ENCODE measurements at regions not wholly inside any gene's neighbourhood (a gene's known extent, or its start where the extent isn't known, plus 50 kb on each side); places are given as distances from the start of the nearest gene placed in this dataset.

DNA sequence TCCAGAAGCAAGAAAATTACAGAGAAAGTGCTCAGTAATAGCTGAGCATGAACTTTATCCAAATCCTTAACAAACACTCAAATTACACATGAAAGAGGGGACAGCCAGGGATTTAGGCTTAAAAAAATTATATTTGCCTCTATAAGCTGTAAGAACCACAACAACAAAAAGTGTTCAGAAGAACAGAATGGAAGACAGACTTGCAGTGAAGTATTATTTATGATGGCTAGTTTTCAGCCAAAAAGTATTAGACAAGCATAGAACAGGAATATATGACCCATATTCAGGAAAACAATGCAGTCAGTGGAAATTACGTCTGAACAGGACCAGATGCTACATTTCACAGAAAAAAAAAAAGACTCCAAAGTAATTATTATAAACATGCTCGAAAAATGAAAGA, 1246.3 kb downstream of the NCAM2 start:
- FAIRE-seq (no peak), DNase-seq (no peak)
- Histone ChIP-seq H3K4me1 (ENCODE audit: control insufficient read depth in 3 of 3, insufficient read depth in 2 of 3, low read depth in 1 of 3, low read length in 2 of 3) (no peaks in the 10 kb centered on the region), H3K9me3 (ENCODE audit: control insufficient read depth in 2 of 2, insufficient read depth in 1 of 2, low read depth in 1 of 2, low read length in 1 of 2) (no peaks in the 10 kb centered on the region), H3K4me3 (ENCODE audit: low read depth in 1 of 3, low read length in 3 of 3) (no peak overlapping the region), H3K27me3 (ENCODE audit: control insufficient read depth in 3 of 3, insufficient read depth in 3 of 3, low read length in 3 of 3) (no peaks in the 10 kb centered on the region), H3K36me3 (ENCODE audit: control insufficient read depth in 3 of 3, insufficient read depth in 2 of 3, low read depth in 1 of 3, low read length in 3 of 3) (no peaks in the 10 kb centered on the region), H3K27ac (ENCODE audit: low read depth in 1 of 3, low read length in 2 of 3) (no peak overlapping the region)
- 49 to 74% (median 53%) methylated on average over 2 of the region's 2 CpGs for WGBS, 3 donors

DNA sequence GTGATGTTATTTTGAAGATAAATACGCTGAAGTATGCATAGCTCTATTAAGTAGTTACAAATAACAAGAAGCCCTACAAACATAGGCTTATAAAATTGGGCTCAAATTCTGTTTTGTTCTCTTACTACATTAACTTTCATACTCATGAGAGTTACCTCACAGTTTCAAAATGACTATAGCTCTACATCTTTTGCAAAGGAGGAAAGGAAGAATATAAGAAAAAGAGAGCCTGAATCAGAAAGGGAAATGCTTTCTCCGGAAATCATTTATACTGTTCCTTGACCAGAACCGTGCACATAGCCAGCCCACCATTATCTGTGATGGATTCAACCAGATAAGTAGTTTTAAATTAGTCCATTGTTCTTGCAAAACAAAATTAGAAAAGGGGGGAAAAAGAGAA, 1252.1 kb downstream of the NCAM2 start:
- FAIRE-seq = no peak
- 72 to 81% (median 77%) methylated on average over 3 of the region's 3 CpGs for WGBS, 3 donors

GRCh38 chr21:22253761-22254160, 1255.6 kb downstream of the NCAM2 start:
- Histone ChIP-seq H3K27ac (ENCODE audit: low read depth in 1 of 3, low read length in 2 of 3) (no peak overlapping the region), H3K36me3 (ENCODE audit: control insufficient read depth in 3 of 3, insufficient read depth in 2 of 3, low read depth in 1 of 3, low read length in 3 of 3) (no peaks in the 10 kb centered on the region), H3K27me3 (ENCODE audit: control insufficient read depth in 3 of 3, insufficient read depth in 3 of 3, low read length in 3 of 3) (no peaks in the 10 kb centered on the region), H3K4me3 (ENCODE audit: low read depth in 1 of 3, low read length in 3 of 3) (no peak overlapping the region), H3K9me3 (ENCODE audit: control insufficient read depth in 2 of 2, insufficient read depth in 1 of 2, low read depth in 1 of 2, low read length in 1 of 2) (no peaks in the 10 kb centered on the region), H3K4me1 (ENCODE audit: control insufficient read depth in 3 of 3, insufficient read depth in 2 of 3, low read depth in 1 of 3, low read length in 2 of 3) (no peaks in the 10 kb centered on the region)
- no peak for FAIRE-seq
- DNase-seq = no peak
- 64 to 79% (median 69%) methylated on average over 2 of the region's 2 CpGs for WGBS, 3 donors

More for the DNA sequence above, 1252.1 kb downstream of the NCAM2 start:
- Histone ChIP-seq H3K36me3 (ENCODE audit: control insufficient read depth in 3 of 3, insufficient read depth in 2 of 3, low read depth in 1 of 3, low read length in 3 of 3) (no peaks in the 10 kb centered on the region), H3K27ac (ENCODE audit: low read depth in 1 of 3, low read length in 2 of 3) (no peak overlapping the region), H3K4me1 (ENCODE audit: control insufficient read depth in 3 of 3, insufficient read depth in 2 of 3, low read depth in 1 of 3, low read length in 2 of 3) (no peaks in the 10 kb centered on the region), H3K9me3 (ENCODE audit: control insufficient read depth in 2 of 2, insufficient read depth in 1 of 2, low read depth in 1 of 2, low read length in 1 of 2) (no peaks in the 10 kb centered on the region), H3K27me3 (ENCODE audit: control insufficient read depth in 3 of 3, insufficient read depth in 3 of 3, low read length in 3 of 3) (no peaks in the 10 kb centered on the region), H3K4me3 (ENCODE audit: low read depth in 1 of 3, low read length in 3 of 3) (no peak overlapping the region)
- no peak for DNase-seq

GRCh38 chr21:22258821-22259220, 1260.6 kb downstream of the NCAM2 start:
- DNase-seq (no peak), FAIRE-seq (no peak)
- H3K9me3 ChIP-seq (ENCODE audit: control insufficient read depth in 2 of 2, insufficient read depth in 1 of 2, low read depth in 1 of 2, low read length in 1 of 2) = no peaks in the 10 kb centered on the region
- no peak overlapping the region for H3K27ac ChIP-seq (ENCODE audit: low read depth in 1 of 3, low read length in 2 of 3)
- no peaks in the 10 kb centered on the region for H3K27me3 ChIP-seq (ENCODE audit: control insufficient read depth in 3 of 3, insufficient read depth in 3 of 3, low read length in 3 of 3)
- 83 to 91% (median 85%) methylated on average over 1 of the region's 1 CpG for WGBS, 3 donors
- H3K4me1 ChIP-seq (ENCODE audit: control insufficient read depth in 3 of 3, insufficient read depth in 2 of 3, low read depth in 1 of 3, low read length in 2 of 3) = no peaks in the 10 kb centered on the region
- H3K36me3 ChIP-seq (ENCODE audit: control insufficient read depth in 3 of 3, insufficient read depth in 2 of 3, low read depth in 1 of 3, low read length in 3 of 3) = no peaks in the 10 kb centered on the region
- no peak overlapping the region for H3K4me3 ChIP-seq (ENCODE audit: low read depth in 1 of 3, low read length in 3 of 3)

- no peak overlapping the region for H3K4me3 ChIP-seq (ENCODE audit: low read depth in 1 of 3, low read length in 3 of 3)
- H3K9me3 ChIP-seq (ENCODE audit: control insufficient read depth in 2 of 2, insufficient read depth in 1 of 2, low read depth in 1 of 2, low read length in 1 of 2) = no peaks in the 10 kb centered on the region
- FAIRE-seq (no peak), DNase-seq (no peak)
- no peaks in the 10 kb centered on the region for H3K36me3 ChIP-seq (ENCODE audit: control insufficient read depth in 3 of 3, insufficient read depth in 2 of 3, low read depth in 1 of 3, low read length in 3 of 3)
- no peaks in the 10 kb centered on the region for H3K27me3 ChIP-seq (ENCODE audit: control insufficient read depth in 3 of 3, insufficient read depth in 3 of 3, low read length in 3 of 3)
- H3K27ac ChIP-seq (ENCODE audit: low read depth in 1 of 3, low read length in 2 of 3) = no peak overlapping the region
- WGBS, 3 donors = 88 to 92% (median 91%) methylated on average over 2 of the region's 2 CpGs
- no peaks in the 10 kb centered on the region for H3K4me1 ChIP-seq (ENCODE audit: control insufficient read depth in 3 of 3, insufficient read depth in 2 of 3, low read depth in 1 of 3, low read length in 2 of 3)
Measured at GRCh38 chr21:22260274-22260673, 1262.1 kb downstream of the NCAM2 start.

DNA sequence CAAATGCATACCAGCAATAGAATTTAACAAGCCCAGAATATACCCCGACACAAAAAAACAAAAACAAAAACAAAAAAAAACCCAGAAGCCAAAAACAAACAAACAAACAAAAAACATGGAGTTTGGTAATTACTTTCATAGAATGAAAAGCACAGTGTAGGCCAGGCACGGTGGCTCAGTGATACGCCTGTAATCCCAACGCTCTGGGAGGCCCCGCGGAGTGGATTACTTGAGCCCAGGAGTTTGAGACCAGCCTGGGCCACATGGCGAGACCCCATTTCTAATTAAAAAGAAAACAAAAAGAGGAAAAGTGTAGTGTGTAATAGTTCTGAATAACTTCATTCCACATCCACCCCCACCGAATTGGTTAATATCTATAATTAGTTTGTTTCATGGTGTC, 1265.7 kb downstream of the NCAM2 start:
- FAIRE-seq = no peak
- WGBS, 3 donors = 93 to 94% (median 93%) methylated on average over 8 of the region's 8 CpGs
- H3K4me3 ChIP-seq (ENCODE audit: low read depth in 1 of 3, low read length in 3 of 3) = no peak overlapping the region

GRCh38 chr21:22277341-22277740, 1279.1 kb downstream of the NCAM2 start:
- no peaks in the 10 kb centered on the region for H3K27me3 ChIP-seq (ENCODE audit: control insufficient read depth in 3 of 3, insufficient read depth in 3 of 3, low read length in 3 of 3)
- H3K27ac ChIP-seq (ENCODE audit: low read depth in 1 of 3, low read length in 2 of 3) = no peak overlapping the region
- H3K4me3 ChIP-seq (ENCODE audit: low read depth in 1 of 3, low read length in 3 of 3) = no peak overlapping the region
- FAIRE-seq = no peak
- no peak for DNase-seq
- no peaks in the 10 kb centered on the region for H3K4me1 ChIP-seq (ENCODE audit: control insufficient read depth in 3 of 3, insufficient read depth in 2 of 3, low read depth in 1 of 3, low read length in 2 of 3)
- H3K9me3 ChIP-seq (ENCODE audit: control insufficient read depth in 2 of 2, insufficient read depth in 1 of 2, low read depth in 1 of 2, low read length in 1 of 2) = no peaks in the 10 kb centered on the region
- no peaks in the 10 kb centered on the region for H3K36me3 ChIP-seq (ENCODE audit: control insufficient read depth in 3 of 3, insufficient read depth in 2 of 3, low read depth in 1 of 3, low read length in 3 of 3)
- WGBS, 3 donors = 74 to 88% (median 84%) methylated on average over 2 of the region's 2 CpGs

More for the DNA sequence above, 1265.7 kb downstream of the NCAM2 start:
- DNase-seq = no peak
- Histone ChIP-seq H3K36me3 (ENCODE audit: control insufficient read depth in 3 of 3, insufficient read depth in 2 of 3, low read depth in 1 of 3, low read length in 3 of 3) (no peaks in the 10 kb centered on the region), H3K27me3 (ENCODE audit: control insufficient read depth in 3 of 3, insufficient read depth in 3 of 3, low read length in 3 of 3) (no peaks in the 10 kb centered on the region), H3K4me1 (ENCODE audit: control insufficient read depth in 3 of 3, insufficient read depth in 2 of 3, low read depth in 1 of 3, low read length in 2 of 3) (no peaks in the 10 kb centered on the region), H3K9me3 (ENCODE audit: control insufficient read depth in 2 of 2, insufficient read depth in 1 of 2, low read depth in 1 of 2, low read length in 1 of 2) (no peaks in the 10 kb centered on the region), H3K27ac (ENCODE audit: low read depth in 1 of 3, low read length in 2 of 3) (no peak overlapping the region)

GRCh38 chr21:22278366-22278765, 1280.2 kb downstream of the NCAM2 start:
- H3K36me3 ChIP-seq (ENCODE audit: control insufficient read depth in 3 of 3, insufficient read depth in 2 of 3, low read depth in 1 of 3, low read length in 3 of 3) = no peaks in the 10 kb centered on the region
- no peaks in the 10 kb centered on the region for H3K4me1 ChIP-seq (ENCODE audit: control insufficient read depth in 3 of 3, insufficient read depth in 2 of 3, low read depth in 1 of 3, low read length in 2 of 3)
- 38 to 68% (median 47%) methylated on average over 2 of the region's 2 CpGs for WGBS, 3 donors
- no peak overlapping the region for H3K4me3 ChIP-seq (ENCODE audit: low read depth in 1 of 3, low read length in 3 of 3)
- H3K27me3 ChIP-seq (ENCODE audit: control insufficient read depth in 3 of 3, insufficient read depth in 3 of 3, low read length in 3 of 3) = no peaks in the 10 kb centered on the region
- H3K9me3 ChIP-seq (ENCODE audit: control insufficient read depth in 2 of 2, insufficient read depth in 1 of 2, low read depth in 1 of 2, low read length in 1 of 2) = no peaks in the 10 kb centered on the region
- FAIRE-seq = no peak
- DNase-seq = no peak
- H3K27ac ChIP-seq (ENCODE audit: low read depth in 1 of 3, low read length in 2 of 3) = no peak overlapping the region

- Histone ChIP-seq H3K4me1 (ENCODE audit: control insufficient read depth in 3 of 3, insufficient read depth in 2 of 3, low read depth in 1 of 3, low read length in 2 of 3) (no peaks in the 10 kb centered on the region), H3K9me3 (ENCODE audit: control insufficient read depth in 2 of 2, insufficient read depth in 1 of 2, low read depth in 1 of 2, low read length in 1 of 2) (no peaks in the 10 kb centered on the region), H3K27me3 (ENCODE audit: control insufficient read depth in 3 of 3, insufficient read depth in 3 of 3, low read length in 3 of 3) (no peaks in the 10 kb centered on the region), H3K4me3 (ENCODE audit: low read depth in 1 of 3, low read length in 3 of 3) (no peak overlapping the region), H3K27ac (ENCODE audit: low read depth in 1 of 3, low read length in 2 of 3) (no peak overlapping the region), H3K36me3 (ENCODE audit: control insufficient read depth in 3 of 3, insufficient read depth in 2 of 3, low read depth in 1 of 3, low read length in 3 of 3) (no peaks in the 10 kb centered on the region)
- no peak for DNase-seq
- FAIRE-seq = no peak
- WGBS, 3 donors = 76 to 85% (median 81%) methylated on average over 2 of the region's 2 CpGs
Measured at GRCh38 chr21:22280851-22281250, 1282.6 kb downstream of the NCAM2 start.

Measured in small intestine (tissue), 7 donors.